Tibial artery (tissue), 4 donors: ENCODE measurements at regions not wholly inside any gene's neighbourhood (a gene's known extent, or its start where the extent isn't known, plus 50 kb on each side); places are given as distances from the start of the nearest gene placed in this dataset.

ENCODE experiments used
- DNase-seq, 2 donors: peaks; one replicate each; pipeline ENCODE4 v3.0.0-alpha.2; 2019
- H3K27ac ChIP-seq, 2 donors: fragments of 200-600 bp; sonication (generic) in 1 of 2; 1 replicate in 1 of 2; 2 replicates in 1 of 2; pipeline ENCODE4 v1.5.1; 2018 to 2019; ENCODE audit warnings: mild to moderate bottlenecking in 1 of 2
- H3K27me3 ChIP-seq, 2 donors: fragments of 200-600 bp; sonication (generic) in 1 of 2; one replicate each; pipeline versions ENCODE4 v1.5.1 to v1.6.0; 2016 to 2019
- H3K36me3 ChIP-seq, 3 donors: fragments of 200-600 bp; sonication (generic) in 2 of 3; one replicate each; pipeline ENCODE4 v1.5.1; 2016 to 2019; ENCODE audit warnings: mild to moderate bottlenecking in 2 of 3
- H3K4me1 ChIP-seq, 4 donors: fragments of 200-600 bp; sonication (generic) in 2 of 4; 1 replicate in 3 of 4; 2 replicates in 1 of 4; pipeline ENCODE4 v1.5.1; 2016 to 2019
- H3K4me3 ChIP-seq, 2 donors: fragments of 200-600 bp; sonication (generic) in 1 of 2; 1 replicate in 1 of 2; 2 replicates in 1 of 2; pipeline ENCODE4 v1.5.1; 2018 to 2019; ENCODE audit warnings: mild to moderate bottlenecking in 2 of 2
- H3K9me3 ChIP-seq, 3 donors: fragments of 200-600 bp; sonication (generic) in 1 of 3; one replicate each; pipeline ENCODE4 v1.5.1; 2016 to 2019
- intact Hi-C: fragments of 100-400 bp; cut with DNase I; formaldehyde crosslinking; loops from one replicate; pipeline ENCODE4 v1.15.0; 2023; ENCODE audit warnings: low total_unique reads
- TF ChIP-seq, protein P1 (sequence below), 2 experiments: fragments of 200-600 bp in 1 of 2; fragments of 450-650 bp in 1 of 2; IDR thresholded peaks; one replicate each; pipeline ENCODE4 v1.5.1; 2017 to 2019; ENCODE audit warnings: antibody characterized with exemption in 2 of 2, mild to moderate bottlenecking in 1 of 2, moderate library complexity in 1 of 2

DNA sequence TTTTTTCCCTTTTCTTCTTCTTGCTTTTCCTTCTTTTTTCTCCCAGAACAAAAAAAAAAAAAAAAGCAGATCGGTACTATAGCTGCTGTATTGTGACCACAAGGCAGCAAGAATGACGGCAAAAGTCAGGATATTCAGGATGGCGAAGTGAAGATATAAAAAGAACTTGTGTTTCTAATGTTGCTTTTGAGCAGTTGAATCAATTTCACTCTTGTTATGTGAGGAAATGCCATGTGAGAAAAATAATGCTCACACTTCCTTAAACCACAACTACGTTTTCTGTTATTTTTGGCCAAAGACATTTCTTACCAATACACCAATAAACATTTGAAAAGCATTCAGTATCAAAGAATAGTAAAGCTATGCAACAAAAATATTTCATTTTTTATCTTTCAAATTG, 510.5 kb downstream of the HACE1 start:
- H3K4me3 ChIP-seq = no peak overlapping the region
- H3K9me3 ChIP-seq = peaks cover 0 to 7% (median 6%) of the 10 kb centered on the region in 3 donors
- no peaks in the 10 kb centered on the region for H3K4me1 ChIP-seq
- no peak overlapping the region for H3K27ac ChIP-seq
- intact Hi-C loops = no loop called here
- no peaks in the 10 kb centered on the region for H3K27me3 ChIP-seq
- no peak for DNase-seq
- H3K36me3 ChIP-seq = no peaks in the 10 kb centered on the region
- TF ChIP-seq, protein P1, sequence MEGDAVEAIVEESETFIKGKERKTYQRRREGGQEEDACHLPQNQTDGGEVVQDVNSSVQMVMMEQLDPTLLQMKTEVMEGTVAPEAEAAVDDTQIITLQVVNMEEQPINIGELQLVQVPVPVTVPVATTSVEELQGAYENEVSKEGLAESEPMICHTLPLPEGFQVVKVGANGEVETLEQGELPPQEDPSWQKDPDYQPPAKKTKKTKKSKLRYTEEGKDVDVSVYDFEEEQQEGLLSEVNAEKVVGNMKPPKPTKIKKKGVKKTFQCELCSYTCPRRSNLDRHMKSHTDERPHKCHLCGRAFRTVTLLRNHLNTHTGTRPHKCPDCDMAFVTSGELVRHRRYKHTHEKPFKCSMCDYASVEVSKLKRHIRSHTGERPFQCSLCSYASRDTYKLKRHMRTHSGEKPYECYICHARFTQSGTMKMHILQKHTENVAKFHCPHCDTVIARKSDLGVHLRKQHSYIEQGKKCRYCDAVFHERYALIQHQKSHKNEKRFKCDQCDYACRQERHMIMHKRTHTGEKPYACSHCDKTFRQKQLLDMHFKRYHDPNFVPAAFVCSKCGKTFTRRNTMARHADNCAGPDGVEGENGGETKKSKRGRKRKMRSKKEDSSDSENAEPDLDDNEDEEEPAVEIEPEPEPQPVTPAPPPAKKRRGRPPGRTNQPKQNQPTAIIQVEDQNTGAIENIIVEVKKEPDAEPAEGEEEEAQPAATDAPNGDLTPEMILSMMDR (IDR thresholded peaks at IDR 0.05) = no peak

DNA sequence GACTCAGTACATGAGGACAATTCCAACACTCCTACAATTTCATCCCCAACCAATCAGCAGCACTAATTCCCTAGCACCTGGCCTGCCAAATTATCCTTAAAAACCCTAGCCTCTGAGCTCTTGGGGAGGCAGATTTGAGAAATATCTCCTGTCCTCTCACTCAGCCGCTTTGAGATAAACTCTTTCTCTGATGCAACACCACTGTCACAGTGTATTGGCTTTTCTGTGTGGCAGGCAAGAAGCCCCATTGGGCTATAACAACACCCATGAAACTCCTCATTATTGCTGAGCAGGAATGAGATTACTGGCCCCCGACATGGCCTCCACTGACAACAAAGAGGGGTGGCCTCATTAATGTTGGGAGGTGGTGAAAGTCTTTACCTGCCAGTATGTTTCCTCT, 515.5 kb downstream of the HACE1 start:
- no peaks in the 10 kb centered on the region for H3K36me3 ChIP-seq
- no peaks in the 10 kb centered on the region for H3K4me1 ChIP-seq
- no peaks in the 10 kb centered on the region for H3K27me3 ChIP-seq
- H3K9me3 ChIP-seq = peaks cover 0 to 11% (median 9%) of the 10 kb centered on the region in 3 donors
- intact Hi-C loops = no loop called here
- no peak for DNase-seq
- H3K4me3 ChIP-seq = no peak overlapping the region
- H3K27ac ChIP-seq = no peak overlapping the region
- TF ChIP-seq, protein P1 (IDR thresholded peaks at IDR 0.05) = no peak

DNA sequence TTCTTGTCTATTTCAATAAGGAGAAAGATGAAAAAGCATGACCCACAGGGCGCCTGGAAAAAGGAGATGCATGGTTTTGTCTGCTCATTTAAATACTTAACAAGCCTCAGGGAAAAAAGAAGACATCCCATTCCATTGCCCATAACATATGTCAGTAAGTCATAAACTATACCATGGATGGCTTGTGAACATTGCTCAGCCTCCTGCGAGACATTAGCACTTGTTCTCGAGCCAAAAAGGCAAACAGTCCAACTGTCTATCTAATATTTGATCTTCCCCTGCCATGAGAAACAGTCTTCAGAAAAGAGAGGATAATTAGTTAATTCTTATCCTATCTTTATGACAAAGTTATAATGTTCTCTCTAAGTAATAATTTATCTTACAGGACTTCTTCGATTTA, 527.4 kb downstream of the HACE1 start:
- intact Hi-C loops = no loop called here
- Histone ChIP-seq H3K9me3 (no peaks in the 10 kb centered on the region), H3K4me1 (peaks cover 0 to 9% (median 4%) of the 10 kb centered on the region in 4 donors), H3K27ac (no peak overlapping the region), H3K27me3 (no peaks in the 10 kb centered on the region), H3K36me3 (no peaks in the 10 kb centered on the region), H3K4me3 (no peak overlapping the region)
- DNase-seq = no peak
- TF ChIP-seq, protein P1 (IDR thresholded peaks at IDR 0.05) = no peak

DNA sequence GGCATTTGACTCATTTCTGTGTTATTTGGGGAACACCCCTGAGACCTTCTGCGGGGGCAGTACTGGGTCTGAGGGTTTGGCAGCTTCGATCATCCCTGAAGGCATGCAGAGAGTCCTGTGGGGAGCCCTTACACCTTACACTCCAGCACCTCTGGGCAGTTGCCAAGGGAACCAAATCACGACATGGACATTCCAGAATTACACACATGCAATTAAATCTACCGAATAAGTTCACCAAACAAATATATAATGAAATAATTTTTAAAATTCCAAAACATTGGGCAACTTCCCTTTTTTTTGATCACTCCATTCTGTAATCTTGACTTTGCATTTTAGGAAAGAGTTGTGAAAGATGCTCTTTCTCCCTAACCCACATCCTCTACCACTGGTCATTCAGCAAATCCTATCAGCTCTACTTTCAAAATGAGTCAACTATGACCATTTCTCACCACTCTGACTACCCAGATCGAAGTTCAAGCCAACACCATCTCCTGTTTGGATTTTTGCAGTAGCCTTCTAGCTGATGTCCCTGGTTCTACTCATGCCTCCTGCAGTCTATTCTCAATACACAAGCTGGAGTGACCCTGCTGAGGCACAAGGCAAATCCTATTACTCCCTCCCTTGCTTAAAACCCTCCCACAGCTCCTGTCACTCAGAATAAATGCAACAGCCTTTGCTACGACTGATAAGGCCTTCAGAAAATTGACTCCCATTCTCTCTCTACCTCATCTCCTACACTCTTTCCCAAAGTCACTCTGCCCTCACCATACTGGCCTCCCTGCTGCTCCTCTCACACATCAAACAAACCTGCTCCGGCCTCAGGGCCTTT, 533.3 kb downstream of the HACE1 start:
- TF ChIP-seq, protein P1 (IDR thresholded peaks at IDR 0.05) = no peak
- Histone ChIP-seq H3K4me3 (no peak overlapping the region), H3K27me3 (no peaks in the 10 kb centered on the region), H3K27ac (peak overlapping the region in 1 of 2 donors; percentile 43), H3K4me1 (peaks cover 0 to 20% (median 7%) of the 10 kb centered on the region in 4 donors), H3K9me3 (no peaks in the 10 kb centered on the region), H3K36me3 (no peaks in the 10 kb centered on the region)
- intact Hi-C loops = no loop called here
- DNase-seq = peak in 1 of 2 donors; percentile 30

DNA sequence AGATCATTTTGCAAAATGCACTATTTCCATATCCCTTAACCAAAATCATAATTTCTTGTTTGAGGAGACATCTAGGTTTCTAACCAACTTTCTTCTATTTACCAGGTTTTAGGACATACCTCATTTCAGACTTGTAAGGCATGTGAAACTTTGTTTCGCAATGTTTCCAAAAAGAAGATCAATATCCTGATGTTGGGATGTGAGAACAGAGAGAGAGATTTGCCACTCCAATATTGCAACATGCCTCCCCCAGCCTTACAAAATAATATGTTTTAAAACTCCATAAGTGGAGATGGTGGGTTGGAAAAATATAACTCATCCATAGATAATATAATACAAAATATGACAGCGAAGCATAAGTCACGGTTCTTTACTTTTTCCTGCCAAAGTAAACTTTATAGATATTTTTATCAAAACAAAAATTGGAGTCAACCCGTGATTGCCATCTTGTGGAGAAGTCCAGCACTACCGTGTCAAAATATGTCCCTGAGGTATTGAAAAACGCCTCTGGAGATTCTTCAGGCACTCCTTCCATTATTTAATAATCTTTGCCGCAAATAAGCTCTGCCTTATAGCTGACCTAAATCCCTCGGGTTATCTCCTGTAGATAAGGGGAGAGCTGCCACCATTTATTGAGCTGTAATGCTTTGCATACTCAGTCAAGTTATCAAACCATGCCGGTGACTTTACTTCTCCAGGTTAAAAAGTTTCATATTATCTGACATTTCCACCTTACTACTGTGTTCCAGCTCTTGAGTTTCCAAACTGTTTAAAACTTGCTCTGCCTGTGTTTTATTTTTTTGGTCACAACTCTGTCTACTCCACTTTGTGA, 534.2 kb downstream of the HACE1 start:
- H3K27ac ChIP-seq = peak overlapping the region in 1 of 2 donors; percentile 43
- H3K9me3 ChIP-seq = no peaks in the 10 kb centered on the region
- H3K4me1 ChIP-seq = peaks cover 0 to 20% (median 7%) of the 10 kb centered on the region in 4 donors
- no peaks in the 10 kb centered on the region for H3K27me3 ChIP-seq
- no peak overlapping the region for H3K4me3 ChIP-seq
- no peaks in the 10 kb centered on the region for H3K36me3 ChIP-seq
- DNase-seq = no peak
- TF ChIP-seq, protein P1 (IDR thresholded peaks at IDR 0.05) = peak; percentile 50 to 61
- intact Hi-C loops = no loop called here
